Globus pallidus (tissue), 1 donor: ENCODE measurements at regions not wholly inside any gene's neighbourhood (a gene's known extent, or its start where the extent isn't known, plus 50 kb on each side); places are given as distances from the start of the nearest gene placed in this dataset.
"Not testable (repeated sequence)": the region's sequence is repeated elsewhere in the genome, so short reads cannot be mapped to it uniquely, and the experiment has no call there.

ENCODE experiments used
- DNase-seq: peaks from one replicate; pipeline ENCODE4 v3.0.0-alpha.2; 2015; ENCODE audit warnings: low spot score

DNA sequence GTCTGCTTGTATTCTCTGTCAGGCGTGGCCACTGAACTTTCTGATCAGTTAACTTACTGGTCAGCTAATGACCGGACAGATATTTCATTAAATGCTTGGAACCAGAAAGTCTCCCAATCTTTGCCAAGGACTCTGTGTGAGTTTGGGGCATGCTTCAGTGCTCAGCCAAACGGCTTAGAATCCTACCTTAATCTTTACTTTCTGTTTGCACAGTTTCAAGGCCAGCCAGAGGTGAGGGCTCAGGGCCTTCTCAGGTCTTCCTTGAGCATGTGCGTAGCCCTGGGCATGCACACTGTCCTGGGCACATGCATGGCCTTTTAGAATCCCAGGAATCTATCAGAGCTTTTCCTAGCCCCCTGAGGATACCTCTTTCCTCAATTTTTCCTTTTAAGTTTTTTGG is 230.1 kb downstream of the RAB11FIP4 start:
- DNase-seq = no peak

DNA sequence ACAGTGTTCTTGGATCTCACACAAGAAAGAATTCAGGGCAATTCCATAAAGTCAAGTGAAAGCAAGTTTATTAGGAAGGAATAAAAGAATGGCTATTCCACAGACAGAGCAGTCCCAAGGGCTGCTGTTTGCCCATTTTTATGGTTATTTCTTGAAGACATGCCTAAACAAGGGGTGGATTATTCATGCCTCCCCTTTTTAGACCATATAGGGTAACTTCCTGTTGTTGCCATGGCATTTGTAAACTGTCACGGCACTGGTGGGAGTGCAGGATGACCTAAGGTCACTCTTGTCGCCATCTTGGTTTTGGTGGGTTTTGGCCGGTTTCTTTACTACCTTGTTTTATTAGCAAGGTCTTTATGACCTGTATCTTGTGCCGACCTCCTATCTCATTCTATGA is 219.6 kb downstream of the RAB11FIP4 start:
- DNase-seq = not testable (repeated sequence)

DNA sequence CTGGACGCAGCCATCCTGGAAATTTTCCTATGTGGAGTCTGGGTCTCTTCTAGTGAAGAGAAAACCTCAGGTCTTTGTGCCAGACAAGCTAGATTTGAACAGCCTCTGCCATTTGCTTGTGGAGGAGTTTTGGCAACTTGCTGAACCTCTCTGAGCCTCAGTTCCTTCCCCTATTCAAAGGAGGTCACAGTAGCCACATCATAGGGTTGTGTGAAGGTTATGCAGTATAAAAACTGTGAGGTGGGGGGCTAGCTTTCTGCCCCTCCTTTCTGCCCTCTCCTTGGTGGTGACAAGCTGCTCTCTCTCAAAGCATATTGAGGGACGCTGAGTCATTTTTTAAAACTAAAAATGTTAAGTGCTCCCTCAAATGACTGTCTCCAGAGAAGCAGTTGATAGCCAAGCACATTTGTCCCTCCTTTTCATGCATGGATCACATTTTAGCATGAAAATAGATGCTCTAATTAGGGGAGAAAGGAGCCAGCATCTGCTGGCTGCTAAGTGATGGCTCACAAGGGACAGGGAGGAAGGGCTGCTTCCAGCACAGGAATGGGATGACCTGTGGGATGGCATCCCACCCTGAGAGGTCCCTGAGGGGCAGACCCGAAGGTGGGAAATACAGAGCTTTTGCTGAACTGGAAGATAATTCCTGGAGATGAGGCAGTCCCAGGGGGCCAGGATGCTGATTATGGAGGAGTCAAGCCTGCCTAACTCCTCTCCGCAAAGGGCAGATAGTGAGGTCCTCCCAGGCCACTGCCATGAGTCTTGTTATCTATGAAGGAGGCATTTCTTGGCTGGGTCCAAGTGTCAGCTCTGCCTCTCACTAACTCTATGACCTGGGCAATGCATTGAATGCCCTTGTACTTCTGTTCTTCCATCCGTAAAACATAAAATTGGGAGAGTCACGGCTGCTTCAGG is 218.8 kb downstream of the RAB11FIP4 start:
- no peak for DNase-seq

DNA sequence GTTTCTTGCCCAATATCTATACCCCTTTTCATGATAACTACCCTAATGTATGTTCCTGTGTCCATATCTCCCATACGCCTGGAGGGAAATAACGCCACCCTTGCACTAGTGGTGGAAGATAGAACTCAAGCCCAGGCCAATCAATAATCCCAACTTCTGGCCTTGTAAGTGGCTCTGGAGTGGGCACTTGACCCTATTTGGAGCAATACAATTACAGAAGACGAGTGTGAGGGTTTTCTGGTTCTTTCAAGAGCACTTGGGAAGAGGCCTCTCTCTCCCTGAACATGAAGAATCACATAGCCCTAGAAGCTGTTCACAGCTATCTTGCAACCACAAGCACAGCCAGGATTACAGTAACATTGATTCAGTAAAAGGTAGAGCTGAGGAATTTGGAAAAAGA is 217.9 kb downstream of the RAB11FIP4 start:
- DNase-seq = no peak

DNA sequence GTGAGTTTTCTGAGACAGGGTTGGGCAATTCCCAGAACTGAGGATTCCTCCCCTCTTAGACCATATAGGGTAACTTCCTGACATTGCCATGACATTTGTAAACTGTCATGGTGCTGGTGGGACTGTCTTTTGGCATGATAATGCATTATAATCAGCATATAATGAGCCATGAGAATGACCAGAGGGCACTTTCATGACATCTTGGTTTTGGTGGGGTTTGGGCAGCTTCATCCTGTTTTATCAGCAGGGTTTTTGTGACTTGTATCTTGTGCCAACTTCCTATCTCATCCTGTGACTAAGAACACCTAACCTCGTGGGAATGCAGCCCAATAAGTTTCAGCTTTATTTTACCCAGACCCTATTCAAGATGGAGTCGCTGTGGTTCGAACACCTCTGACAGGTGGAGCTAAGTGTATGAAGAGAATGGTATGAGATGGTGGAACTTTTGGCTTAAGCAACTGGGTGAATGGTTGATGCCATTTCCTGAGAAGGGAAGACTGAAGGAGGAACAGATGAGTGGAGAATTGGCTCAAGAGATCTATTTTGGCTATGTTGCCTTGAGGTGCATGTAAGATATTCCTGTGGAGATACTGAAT is 217.3 kb downstream of the RAB11FIP4 start:
- DNase-seq = no peak

DNA sequence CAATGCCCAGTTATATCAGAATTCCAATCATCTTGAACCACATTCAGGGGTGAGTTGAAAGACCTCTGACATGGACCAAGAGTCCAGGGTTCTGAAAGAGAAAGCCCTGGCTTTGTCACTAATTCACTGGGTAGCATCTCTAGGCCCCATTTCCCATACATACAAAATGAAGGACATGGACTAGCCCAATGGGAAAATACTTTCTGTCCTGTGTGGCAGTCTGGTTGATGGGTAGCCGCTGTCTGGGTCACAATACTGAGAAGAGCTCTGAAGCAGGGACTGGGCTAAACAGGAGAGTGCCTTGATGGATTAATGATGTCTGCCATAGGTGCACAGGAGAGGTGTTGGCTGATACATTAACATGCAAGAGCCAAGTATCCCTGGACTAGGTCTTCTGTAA is 214.3 kb downstream of the RAB11FIP4 start:
- DNase-seq = no peak

DNA sequence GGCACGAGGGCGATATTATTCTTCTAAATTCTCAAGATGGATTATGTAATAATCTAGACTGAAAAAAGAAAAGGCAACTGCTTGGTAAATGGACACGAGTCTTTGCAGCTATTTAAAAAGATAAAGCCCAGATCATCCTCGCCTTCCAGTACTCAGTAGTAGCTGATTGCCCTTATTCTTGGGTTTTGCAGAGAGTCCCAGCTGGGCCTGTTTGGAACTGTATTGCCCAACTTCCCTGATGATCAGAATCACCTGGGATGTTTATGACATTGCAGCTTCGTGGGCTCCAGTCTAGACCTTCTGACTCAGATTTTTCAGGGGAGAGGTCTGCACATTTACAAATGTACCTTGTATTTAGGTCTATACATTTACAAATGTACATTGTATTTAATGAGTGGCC is 213.5 kb downstream of the RAB11FIP4 start:
- DNase-seq = no peak

DNA sequence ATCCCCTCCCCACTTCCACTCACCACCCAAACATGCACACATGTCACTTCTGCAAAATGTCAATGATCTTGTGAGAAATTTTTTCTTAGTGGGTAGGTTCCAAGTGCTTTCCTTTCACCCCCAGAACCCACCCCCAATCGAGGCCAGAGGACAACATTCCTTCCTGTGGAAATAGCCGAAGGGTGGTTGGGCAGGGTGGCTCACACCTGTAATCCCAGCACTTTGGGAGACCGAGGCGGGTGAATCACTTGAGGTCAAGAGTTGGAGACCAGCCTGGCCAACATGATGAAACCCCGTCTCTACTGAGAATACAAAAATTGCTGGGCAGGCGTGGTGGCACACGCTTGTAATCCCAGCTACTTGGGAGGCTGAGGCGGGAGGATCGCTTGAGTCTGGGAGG is 208.7 kb downstream of the RAB11FIP4 start:
- DNase-seq = not testable (repeated sequence)

DNA sequence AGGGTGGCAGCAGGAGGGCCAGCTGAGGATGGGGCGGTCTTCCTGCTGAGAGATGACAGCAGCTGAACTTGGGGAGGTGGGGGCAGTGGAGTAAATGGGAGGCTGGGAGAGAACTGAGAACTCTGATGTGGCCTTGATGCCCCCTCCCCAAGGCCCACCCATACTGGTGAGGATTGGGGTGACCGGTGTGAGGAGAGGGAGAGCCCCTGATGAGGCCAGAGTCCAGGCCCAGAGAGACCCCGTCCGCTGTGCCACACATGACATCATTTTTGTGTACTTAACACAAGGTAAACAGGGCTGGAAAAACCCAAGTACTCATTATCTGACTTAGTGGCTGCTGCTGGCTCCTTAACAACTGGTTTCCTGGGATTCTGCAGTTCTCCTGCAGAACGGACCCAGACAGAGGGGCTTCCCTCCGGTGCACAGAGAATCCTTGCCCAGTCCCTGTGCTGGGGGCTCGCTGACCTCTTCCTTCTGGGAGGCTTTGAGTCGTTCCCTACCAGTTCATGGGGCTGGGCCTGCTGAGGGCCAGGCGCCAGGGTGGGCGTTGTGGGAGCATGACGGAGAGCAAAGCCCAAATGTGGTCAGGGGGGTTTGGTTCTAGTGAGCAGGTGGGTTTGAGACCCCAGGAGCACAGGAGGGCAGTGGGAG is 207.6 kb downstream of the RAB11FIP4 start:
- DNase-seq = no peak

DNA sequence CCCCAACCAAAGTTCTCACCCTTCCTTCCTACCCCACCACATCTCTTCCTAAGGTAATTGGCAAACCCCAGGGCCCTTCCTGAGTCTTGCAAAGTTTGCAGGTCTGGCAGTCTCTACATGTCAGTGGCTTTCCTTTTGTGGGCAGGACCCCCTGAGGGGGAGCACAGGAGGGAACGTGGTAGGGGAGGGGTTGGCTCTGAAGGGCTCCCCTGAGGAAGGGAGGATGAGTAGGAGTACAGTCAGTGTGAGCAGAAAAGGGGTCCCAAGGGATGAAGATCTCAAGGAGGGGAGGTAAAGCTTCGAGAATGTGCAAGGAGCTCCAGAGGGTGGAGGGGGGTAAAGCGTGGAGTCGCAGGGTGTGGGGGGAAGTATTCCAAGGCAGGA is 206.9 kb downstream of the RAB11FIP4 start:
- no peak for DNase-seq

DNA sequence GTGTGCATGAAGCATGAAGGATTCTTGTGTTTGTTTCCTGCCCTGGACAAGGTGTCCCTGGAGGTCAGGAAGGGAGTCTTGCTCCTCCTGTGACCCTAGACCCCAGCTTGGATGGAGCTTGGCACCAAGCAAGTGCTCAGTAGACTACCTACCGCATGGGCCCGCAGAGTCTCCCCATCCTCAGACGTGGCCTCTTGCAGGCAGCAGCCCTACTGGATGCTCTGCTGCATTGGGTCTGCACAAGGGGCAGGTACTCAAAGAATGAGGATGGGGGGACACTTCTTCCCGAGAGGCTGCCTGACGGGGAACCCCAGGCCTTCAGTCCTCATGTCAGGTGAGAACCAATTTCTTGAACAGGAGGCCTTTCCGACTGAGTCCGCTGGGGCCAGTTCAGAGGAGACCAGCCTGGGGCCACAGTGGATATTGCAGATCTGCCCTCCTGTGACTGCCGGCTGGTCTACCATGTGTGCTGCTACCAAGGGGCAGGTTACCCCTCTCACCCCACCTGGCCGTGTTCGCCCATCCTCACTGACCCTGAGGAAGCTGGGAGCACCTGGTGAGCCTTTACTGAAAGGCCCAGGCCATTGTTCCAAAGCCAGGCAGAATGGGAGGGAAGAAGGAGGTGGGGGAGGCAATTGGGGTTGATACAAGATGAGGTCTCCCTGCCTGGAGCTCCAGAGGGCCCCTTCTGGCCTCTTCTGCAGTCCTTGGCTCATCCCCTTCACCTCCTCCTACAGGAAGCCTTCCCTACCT is 206.3 kb downstream of the RAB11FIP4 start:
- no peak for DNase-seq

DNA sequence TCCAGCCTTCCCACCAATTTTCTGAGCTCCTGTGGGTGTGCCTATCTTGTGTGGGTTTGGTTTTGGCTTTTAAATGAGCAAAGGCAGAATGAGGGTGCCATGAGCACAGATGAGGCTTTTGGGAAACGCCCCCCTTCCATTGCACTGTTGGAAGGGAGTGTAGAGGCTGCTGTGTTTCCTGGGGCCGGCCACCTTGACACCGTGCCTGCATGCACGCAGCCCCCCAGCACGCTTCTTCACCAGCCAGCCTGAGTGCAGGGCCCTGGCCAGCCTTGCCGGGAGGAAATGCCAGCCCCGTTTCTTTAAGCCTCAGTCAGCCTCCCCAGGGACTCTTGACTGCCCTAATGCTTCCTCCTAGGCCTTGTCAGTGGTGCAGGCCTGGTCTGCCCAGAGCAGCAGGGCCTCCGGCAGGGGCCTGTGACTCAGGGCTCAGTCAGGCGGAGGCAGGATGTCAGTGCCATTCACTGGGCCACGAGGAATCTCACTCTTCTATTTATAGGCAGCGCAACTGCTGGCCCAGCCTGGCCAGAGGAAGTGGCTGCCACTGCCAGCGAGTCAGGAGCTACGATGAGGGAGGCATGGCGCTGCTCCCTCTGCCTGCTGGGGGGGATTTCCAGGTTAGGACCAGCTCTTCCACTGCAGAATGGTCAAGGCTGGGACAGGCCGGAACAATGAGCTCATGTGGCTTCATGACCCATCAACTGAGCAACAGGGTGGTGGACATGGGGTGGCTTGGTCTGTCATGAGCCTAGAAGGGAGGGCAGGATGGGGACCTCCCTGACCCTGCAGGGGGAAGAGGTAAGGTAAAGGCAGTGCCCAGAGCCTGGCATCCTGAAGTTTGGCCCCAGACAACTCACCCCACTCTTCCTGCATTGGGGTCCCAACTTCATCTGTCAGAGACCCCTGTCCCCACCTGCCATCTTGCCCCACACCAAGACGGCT is 205.2 kb downstream of the RAB11FIP4 start:
- peak; percentile 60 for DNase-seq

DNA sequence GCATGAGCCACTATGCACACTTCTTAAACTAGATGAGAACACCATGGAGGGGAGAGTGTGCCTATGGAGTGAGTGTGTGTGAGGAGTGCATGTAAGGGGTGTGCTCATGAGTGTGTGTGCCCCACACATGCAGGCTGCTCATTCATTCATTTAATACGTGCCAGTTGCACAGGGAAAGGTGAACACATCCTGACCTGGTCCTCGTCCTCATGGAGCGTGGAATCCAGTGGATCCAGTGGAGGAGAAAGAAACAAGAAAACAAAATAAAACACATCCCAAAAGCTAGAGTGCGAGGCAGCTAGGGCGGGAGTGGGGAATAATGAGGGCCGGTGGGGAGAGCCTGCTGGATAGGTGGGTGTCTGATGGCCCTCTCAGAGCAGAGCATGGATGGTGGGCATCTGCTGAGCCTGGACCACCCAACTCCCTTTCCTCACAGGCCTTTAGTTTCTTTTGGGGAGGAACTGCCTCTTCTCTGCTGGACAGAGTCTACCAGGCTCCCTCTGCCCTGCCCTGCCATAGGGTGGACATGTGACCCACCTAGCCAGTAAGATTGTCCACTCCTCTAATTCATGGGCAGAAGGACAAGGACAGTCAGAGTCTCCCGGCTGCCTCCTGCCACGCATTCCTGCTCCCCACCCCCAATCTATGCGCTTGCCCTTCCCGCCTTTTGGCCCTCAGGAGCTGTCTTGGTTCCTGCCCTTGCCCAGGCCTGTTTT is 204.3 kb downstream of the RAB11FIP4 start:
- DNase-seq = no peak

DNA sequence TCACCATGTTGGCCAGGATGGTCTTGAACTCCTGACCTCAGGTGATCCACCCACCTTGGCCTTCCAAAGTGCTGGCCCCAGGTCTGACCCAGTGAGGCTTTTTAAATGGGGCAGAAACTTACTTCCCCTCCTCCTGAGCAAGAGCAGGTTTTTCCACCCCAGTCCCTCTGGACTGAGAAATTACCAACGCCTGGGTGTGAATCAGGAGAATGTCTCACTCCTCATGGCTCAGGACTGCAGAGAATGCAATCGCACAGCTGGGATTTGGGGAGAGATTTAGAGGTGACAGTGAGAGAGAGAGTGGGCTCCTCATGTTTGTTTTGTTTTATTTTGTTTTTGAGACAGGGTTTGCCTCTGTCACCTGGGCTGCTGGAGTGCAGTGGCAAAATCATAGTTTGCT is 203.6 kb downstream of the RAB11FIP4 start:
- DNase-seq = no peak

DNA sequence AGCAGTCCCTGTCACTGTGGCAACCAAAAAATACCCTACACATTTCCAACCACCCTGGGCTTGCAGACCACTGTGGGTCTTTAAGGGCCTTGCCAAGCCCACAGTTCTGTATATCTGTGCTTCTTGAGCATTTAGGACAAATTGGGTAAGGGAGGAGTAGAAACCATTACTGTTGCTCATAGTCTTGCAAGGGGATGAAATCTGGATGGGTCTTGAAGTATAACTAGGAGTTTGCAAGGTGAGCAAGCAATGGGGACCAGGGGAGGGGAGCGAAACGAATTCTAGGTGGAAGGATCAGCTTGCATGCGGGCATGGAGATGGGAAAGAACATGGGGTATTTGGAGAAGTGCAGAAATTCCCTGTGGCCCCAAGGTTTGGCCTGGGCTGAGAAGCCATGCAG is 202.9 kb downstream of the RAB11FIP4 start:
- DNase-seq = no peak

DNA sequence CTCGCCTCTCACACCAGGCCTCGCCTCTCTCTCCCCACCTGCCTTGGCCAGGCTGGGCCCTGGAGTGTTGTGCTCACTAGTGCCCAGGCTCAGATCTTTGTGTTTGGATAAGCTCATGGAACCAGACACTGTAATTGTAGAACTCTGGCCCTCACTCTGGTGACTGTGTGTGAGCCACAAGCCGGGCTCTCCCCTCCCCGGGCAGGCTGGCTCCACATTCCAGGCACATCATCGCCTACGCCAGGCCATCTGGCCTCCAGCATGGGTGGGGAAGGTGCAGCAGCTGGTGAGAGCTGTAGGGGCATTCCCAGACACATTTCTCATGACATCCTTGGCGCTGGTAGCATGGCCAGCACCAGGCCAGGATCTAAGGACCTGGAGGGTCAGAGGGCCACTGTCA is 202.3 kb downstream of the RAB11FIP4 start:
- no peak for DNase-seq

DNA sequence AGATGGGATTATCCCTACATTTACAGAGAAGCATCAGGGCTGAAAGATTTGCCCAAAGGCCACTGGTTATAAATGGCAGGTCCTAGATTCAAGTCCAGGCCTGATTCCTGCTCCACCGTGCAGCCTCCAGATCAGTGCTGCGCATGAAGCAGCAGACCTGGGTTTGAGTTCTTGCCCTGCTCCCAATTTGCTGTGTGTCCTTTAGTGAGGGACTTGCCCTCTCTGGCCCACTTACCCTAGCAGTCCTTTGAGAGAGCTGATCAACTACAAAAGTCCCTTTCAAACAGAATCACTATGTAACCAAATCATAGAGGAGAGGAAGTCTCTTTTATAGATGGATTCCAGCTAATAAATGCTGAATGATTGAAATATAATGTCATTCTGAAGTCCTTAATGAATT is 200.4 kb downstream of the RAB11FIP4 start:
- DNase-seq = no peak

DNA sequence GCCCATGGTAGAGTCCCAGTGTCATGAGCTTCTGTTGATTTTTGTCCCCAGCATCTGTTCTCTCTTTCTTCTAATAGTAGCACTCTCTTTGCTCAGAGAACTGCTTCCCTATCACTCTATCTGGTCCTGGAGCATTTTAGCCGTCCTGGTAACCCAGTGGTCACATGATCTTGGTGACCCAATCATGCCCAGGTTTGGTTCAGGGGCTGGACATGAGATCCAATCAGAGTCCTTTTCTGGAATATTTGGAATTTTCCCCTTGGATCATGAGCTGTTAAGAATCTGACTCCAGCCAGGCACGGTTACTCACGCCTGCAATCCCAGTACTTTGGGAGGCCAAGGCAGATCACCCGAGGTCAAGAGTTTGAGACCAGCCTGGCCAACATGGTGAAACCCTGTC is 197.0 kb downstream of the RAB11FIP4 start:
- no peak for DNase-seq

DNA sequence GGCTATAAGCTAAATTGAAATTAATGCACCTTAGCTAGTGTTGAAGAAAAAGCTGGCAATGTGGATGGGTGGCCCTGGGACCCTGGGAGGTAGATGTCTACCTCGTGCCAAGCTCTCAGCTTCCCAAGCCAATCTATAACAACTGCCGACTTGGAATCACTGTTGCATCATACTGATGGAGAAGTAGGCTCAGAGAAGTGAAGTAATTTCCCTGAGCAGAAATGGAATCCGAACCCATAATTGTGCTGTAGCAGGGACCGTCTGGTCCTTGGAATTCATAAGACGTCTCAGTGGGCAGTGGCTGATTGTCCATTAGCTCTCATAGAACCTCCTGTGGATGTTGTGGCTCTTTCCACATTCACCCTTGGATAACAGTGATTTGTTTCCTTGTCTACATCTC is 196.6 kb downstream of the RAB11FIP4 start:
- no peak for DNase-seq
